ENCODE measurements at regions not wholly inside any gene's neighbourhood (a gene's known extent, or its start where the extent isn't known, plus 50 kb on each side); places are given as distances from the start of the nearest gene placed in this dataset.

GRCh38 chr13:99640260-99640659 is 139.0 kb downstream of the TM9SF2 start:
- FAIRE-seq = no peak
- TF ChIP-seq CTCF (IDR thresholded peaks at IDR 0.05; ENCODE audit: insufficient read depth, missing control alignments) = no peak
- no peak for DNase-seq (ENCODE audit: insufficient read length, low spot score)

- DNase-seq (ENCODE audit: insufficient read length, low spot score) (no peak), FAIRE-seq (no peak)
- no peak for TF ChIP-seq CTCF (IDR thresholded peaks at IDR 0.05; ENCODE audit: insufficient read depth, missing control alignments)
Observed at GRCh38 chr13:99639126-99639525, 137.9 kb downstream of the TM9SF2 start.

GRCh38 chr13:99636728-99637353 is 135.6 kb downstream of the TM9SF2 start:
- DNase-seq (ENCODE audit: insufficient read length, low spot score) (no peak), FAIRE-seq (no peak)
- TF ChIP-seq CTCF (IDR thresholded peaks at IDR 0.05; ENCODE audit: insufficient read depth, missing control alignments) = no peak

GRCh38 chr13:99636306-99636705 is 135.0 kb downstream of the TM9SF2 start:
- no peak for TF ChIP-seq CTCF (IDR thresholded peaks at IDR 0.05; ENCODE audit: insufficient read depth, missing control alignments)
- no peak for FAIRE-seq
- DNase-seq (ENCODE audit: insufficient read length, low spot score) = no peak

GRCh38 chr13:99634672-99635071 is 133.4 kb downstream of the TM9SF2 start:
- DNase-seq (ENCODE audit: insufficient read length, low spot score) (no peak), FAIRE-seq (no peak)
- TF ChIP-seq CTCF (IDR thresholded peaks at IDR 0.05; ENCODE audit: insufficient read depth, missing control alignments) = no peak

GRCh38 chr13:99630269-99630898 is 129.1 kb downstream of the TM9SF2 start:
- DNase-seq (ENCODE audit: insufficient read length, low spot score) (no peak), FAIRE-seq (no peak)
- no peak for TF ChIP-seq CTCF (IDR thresholded peaks at IDR 0.05; ENCODE audit: insufficient read depth, missing control alignments)

- DNase-seq (ENCODE audit: insufficient read length, low spot score) (no peak), FAIRE-seq (no peak)
- no peak for TF ChIP-seq CTCF (IDR thresholded peaks at IDR 0.05; ENCODE audit: insufficient read depth, missing control alignments)
Observed at GRCh38 chr13:99629641-99630040, 128.4 kb downstream of the TM9SF2 start.
